Activated B cell treated with CpG ODN at 0.5 μM for 24 hours (primary cell): ENCODE measurements at regions not wholly inside any gene's neighbourhood (a gene's known extent, or its start where the extent isn't known, plus 50 kb on each side); places are given as distances from the start of the nearest gene placed in this dataset.

ENCODE experiments used
- ATAC-seq: fragments of 200-7000 bp; cut with Tn5 transposase; one replicate; pipeline ENCODE4 v1.10.0; 2021; ENCODE audit warnings: low read depth, mild to moderate bottlenecking, moderate library complexity
- CTCF ChIA-PET: fragments of 350-600 bp; sonication (Branson Sonifier 250); formaldehyde crosslinking; loops from one replicate; lab custom pipeline; 2021; ENCODE audit warnings: antibody characterized with exemption; lab: Charles Lee
- POLR2A ChIA-PET: fragments of 350-600 bp; sonication (Branson Sonifier 250); formaldehyde crosslinking; loops from one replicate; lab custom pipeline; 2021; ENCODE audit warnings: antibody characterized with exemption; lab: Charles Lee
- DNase-seq: peaks from one replicate; pipeline ENCODE4 v3.0.0; 2022
- H3K27ac Mint-ChIP-seq: one replicate; pipeline ENCODE4 v1.8.0; 2020; ENCODE audit warnings: mixed read lengths
- H3K27me3 Mint-ChIP-seq: one replicate; pipeline ENCODE4 v1.8.0; 2021; ENCODE audit warnings: mixed read lengths
- H3K36me3 Mint-ChIP-seq: one replicate; pipeline ENCODE4 v1.8.0; 2021; ENCODE audit warnings: low read depth, mixed read lengths
- H3K4me1 Mint-ChIP-seq: one replicate; pipeline ENCODE4 v1.8.0; 2021; ENCODE audit warnings: mixed read lengths
- H3K4me3 Mint-ChIP-seq: one replicate; pipeline ENCODE4 v1.8.0; 2020; ENCODE audit warnings: mild to moderate bottlenecking, mixed read lengths
- H3K9me3 Mint-ChIP-seq: one replicate; pipeline ENCODE4 v1.8.0; 2020; ENCODE audit warnings: mixed read lengths
- intact Hi-C: fragments of 100-400 bp; cut with micrococcal nuclease; formaldehyde crosslinking; loops from one replicate; pipeline ENCODE4 v1.15.1; 2024
- TF ChIP-seq, protein P1 (sequence below): fragments of 200-600 bp; IDR thresholded peaks from one replicate; pipeline ENCODE4 v1.8.0; 2022; ENCODE audit warnings: antibody characterized with exemption, mild to moderate bottlenecking

DNA sequence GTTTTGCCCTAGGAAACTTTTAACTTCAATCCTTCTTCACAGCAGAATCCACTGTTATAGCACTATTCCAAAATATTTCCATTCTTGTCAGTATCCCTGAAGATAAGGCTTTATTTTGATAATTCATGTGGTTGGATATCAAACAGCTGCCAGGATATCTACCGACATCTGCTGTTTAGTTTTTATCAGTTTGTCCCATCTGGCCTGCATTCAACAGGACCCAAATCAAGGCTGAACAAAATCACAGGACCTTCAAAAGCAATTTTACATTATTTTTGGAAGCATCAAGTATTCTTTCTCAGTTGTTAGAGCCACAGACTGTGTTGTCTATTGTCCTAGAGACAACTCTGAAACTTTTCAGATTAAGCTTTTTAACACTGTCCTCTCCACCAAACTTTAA is 429.0 kb upstream of the PIK3C3 start:
- no peak for DNase-seq
- no peak for ATAC-seq
- no peak overlapping the region for H3K27ac Mint-ChIP-seq
- intact Hi-C loops, result no loop called here
- H3K36me3 Mint-ChIP-seq, result no peaks in the 10 kb centered on the region
- H3K4me1 Mint-ChIP-seq, result no peaks in the 10 kb centered on the region
- no peaks in the 10 kb centered on the region for H3K27me3 Mint-ChIP-seq
- peaks cover 10% of the 10 kb centered on the region for H3K9me3 Mint-ChIP-seq
- ChIA-PET CTCF (no interaction called here), POLR2A (no interaction called here)
- TF ChIP-seq, protein P1, sequence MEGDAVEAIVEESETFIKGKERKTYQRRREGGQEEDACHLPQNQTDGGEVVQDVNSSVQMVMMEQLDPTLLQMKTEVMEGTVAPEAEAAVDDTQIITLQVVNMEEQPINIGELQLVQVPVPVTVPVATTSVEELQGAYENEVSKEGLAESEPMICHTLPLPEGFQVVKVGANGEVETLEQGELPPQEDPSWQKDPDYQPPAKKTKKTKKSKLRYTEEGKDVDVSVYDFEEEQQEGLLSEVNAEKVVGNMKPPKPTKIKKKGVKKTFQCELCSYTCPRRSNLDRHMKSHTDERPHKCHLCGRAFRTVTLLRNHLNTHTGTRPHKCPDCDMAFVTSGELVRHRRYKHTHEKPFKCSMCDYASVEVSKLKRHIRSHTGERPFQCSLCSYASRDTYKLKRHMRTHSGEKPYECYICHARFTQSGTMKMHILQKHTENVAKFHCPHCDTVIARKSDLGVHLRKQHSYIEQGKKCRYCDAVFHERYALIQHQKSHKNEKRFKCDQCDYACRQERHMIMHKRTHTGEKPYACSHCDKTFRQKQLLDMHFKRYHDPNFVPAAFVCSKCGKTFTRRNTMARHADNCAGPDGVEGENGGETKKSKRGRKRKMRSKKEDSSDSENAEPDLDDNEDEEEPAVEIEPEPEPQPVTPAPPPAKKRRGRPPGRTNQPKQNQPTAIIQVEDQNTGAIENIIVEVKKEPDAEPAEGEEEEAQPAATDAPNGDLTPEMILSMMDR, result no peak
- H3K4me3 Mint-ChIP-seq, result no peak overlapping the region

DNA sequence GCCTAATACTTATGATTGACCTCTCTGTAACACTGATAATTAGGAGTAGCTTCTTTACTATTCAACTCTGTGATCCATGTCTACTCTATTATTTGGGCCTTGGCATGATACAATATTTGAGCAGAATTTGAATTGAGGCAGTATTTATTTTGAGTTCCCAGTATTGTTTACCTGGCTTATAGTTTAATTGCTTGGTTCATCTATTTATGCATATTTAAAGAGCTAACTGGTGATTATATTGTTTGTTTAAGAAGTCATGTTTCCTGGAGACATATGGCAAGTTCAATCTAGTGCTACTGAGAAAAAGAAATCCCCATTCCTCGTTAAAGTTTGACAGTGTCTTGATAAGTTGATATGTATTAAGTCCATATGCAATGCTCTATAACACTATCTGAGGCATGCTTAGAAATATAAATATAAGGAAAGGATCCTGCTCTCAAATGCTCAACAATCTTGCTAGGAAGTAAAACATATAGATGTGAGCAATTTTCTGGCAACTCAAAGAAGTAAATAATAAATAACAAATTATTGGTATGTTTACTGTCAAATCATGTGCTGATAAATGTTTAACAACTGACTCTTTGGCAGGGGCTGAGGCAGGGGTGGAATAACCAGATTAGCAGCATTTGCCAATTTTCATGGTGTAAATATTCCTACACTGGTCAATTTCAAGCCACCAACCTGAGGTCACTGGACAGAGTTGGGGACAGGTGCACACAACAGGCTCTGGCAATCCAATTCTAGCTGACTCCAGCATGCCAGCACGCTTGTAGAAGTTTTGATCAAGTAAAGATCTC is 430.2 kb upstream of the PIK3C3 start:
- H3K9me3 Mint-ChIP-seq, result peaks cover 10% of the 10 kb centered on the region
- CTCF ChIA-PET, result no interaction called here
- DNase-seq (no peak), ATAC-seq (no peak)
- TF ChIP-seq, protein P1, result no peak
- H3K27ac Mint-ChIP-seq, result no peak overlapping the region
- H3K4me1 Mint-ChIP-seq, result no peaks in the 10 kb centered on the region
- POLR2A ChIA-PET, result no interaction called here
- intact Hi-C loops, result no loop called here
- H3K36me3 Mint-ChIP-seq, result no peaks in the 10 kb centered on the region
- no peaks in the 10 kb centered on the region for H3K27me3 Mint-ChIP-seq
- no peak overlapping the region for H3K4me3 Mint-ChIP-seq

DNA sequence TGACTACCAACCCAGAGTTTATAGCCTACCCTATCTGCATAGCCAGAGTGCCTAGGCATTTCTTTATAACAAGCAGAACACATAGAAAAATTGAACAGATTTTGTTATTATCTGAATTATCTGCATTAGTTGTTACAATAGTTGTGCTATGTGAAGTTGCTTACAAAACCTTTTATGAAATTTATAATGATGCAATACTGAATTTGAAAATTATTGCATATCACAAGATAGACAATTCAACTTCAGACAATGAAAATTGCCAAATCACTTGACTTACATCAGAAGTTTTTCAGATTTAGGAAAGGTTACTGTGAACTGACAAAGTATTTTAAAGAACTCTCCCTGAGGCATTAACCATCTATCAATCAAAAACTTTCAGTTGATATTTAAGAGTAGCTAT is 437.9 kb upstream of the PIK3C3 start:
- Mint-ChIP-seq H3K27ac (no peak overlapping the region), H3K4me1 (no peaks in the 10 kb centered on the region), H3K4me3 (no peak overlapping the region), H3K36me3 (no peaks in the 10 kb centered on the region), H3K9me3 (peaks cover 3% of the 10 kb centered on the region), H3K27me3 (no peaks in the 10 kb centered on the region)
- TF ChIP-seq, protein P1, result no peak
- intact Hi-C loops, result no loop called here
- no peak for DNase-seq
- ChIA-PET POLR2A (no interaction called here), CTCF (interaction anchor here (1.0 kb wide), 1 partner anchor 22 kb away, joined by 3 read pairs; no protein-coding TSS in a partner anchor)
- no peak for ATAC-seq

DNA sequence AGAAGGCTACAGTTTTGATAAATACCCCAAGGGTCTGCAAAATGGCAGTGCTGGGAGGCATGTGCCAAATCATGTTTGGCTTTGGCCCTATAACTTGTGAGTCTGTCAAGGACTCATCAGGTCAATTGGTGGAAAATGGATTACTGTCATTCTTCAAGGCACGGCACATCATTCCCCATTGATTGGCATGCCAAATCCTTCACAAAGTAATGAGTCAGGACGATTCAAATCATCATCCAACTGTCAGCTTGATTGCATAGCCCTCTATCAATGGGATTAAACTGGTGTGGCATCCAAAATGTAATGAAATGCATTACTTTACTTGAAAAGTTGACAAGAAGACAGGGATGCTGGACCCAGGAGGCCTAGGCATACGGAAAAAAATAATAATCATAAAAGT is 441.6 kb upstream of the PIK3C3 start:
- DNase-seq (no peak), ATAC-seq (no peak)
- H3K4me1 Mint-ChIP-seq, result no peaks in the 10 kb centered on the region
- POLR2A ChIA-PET, result no interaction called here
- no peaks in the 10 kb centered on the region for H3K36me3 Mint-ChIP-seq
- no peaks in the 10 kb centered on the region for H3K9me3 Mint-ChIP-seq
- no peak overlapping the region for H3K4me3 Mint-ChIP-seq
- no peak overlapping the region for H3K27ac Mint-ChIP-seq
- CTCF ChIA-PET, result no interaction called here
- TF ChIP-seq, protein P1, result no peak
- no peaks in the 10 kb centered on the region for H3K27me3 Mint-ChIP-seq
- intact Hi-C loops, result no loop called here

DNA sequence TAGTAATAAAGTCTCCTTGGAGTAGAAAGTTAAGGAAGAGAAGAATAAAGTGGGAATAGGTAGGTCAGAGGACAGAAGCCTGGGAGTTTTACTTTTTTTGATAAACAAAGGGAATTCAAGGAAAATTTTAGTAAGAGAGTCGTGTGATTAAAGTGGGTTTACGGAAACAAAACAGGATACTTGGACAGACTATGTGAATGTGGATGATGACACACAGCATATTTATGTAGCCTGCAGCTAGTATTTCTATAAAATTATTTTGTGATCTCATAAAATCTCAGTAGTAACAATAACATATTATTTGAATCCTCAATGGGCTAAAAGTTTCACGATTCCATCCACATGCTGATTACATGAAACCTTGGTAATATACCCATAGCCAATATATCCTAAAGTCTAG is 450.7 kb upstream of the PIK3C3 start:
- ChIA-PET POLR2A (no interaction called here), CTCF (no interaction called here)
- no peaks in the 10 kb centered on the region for H3K4me1 Mint-ChIP-seq
- H3K4me3 Mint-ChIP-seq, result no peak overlapping the region
- H3K36me3 Mint-ChIP-seq, result no peaks in the 10 kb centered on the region
- ATAC-seq, result no peak
- H3K27ac Mint-ChIP-seq, result no peak overlapping the region
- intact Hi-C loops, result no loop called here
- TF ChIP-seq, protein P1, result no peak
- H3K9me3 Mint-ChIP-seq, result no peaks in the 10 kb centered on the region
- DNase-seq, result no peak
- H3K27me3 Mint-ChIP-seq, result no peaks in the 10 kb centered on the region
